NCI-H1417 treated with DMSO at 0.1 percent for 48 hours (cell line): ENCODE measurements at regions not wholly inside any gene's neighbourhood (a gene's known extent, or its start where the extent isn't known, plus 50 kb on each side); places are given as distances from the start of the nearest gene placed in this dataset.

Source experiments
- DNase-seq: peaks from one replicate; lab custom pipeline; 2025; lab: John Stamatoyannopoulos, UW

DNA sequence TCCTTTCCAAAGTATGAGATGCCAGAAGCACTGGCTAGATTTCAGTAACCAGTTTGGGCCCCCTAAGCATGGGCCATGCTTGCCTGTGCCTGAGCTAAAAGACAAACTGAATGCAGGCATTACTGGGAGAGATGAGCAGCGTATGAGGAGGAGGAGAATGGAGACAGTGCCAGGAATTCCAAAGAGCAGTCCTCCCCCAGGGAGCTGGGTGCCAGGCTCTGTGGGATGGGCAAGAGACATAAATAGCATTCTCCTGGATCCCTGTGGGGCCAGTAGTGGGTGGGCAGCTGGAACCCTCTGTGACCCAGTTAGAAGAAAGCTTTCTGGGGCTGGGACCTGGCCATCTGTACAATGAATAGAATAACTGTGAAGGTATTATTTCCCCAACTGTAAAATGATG is 235.6 kb downstream of the KCNA4 start:
- no peak for DNase-seq

DNA sequence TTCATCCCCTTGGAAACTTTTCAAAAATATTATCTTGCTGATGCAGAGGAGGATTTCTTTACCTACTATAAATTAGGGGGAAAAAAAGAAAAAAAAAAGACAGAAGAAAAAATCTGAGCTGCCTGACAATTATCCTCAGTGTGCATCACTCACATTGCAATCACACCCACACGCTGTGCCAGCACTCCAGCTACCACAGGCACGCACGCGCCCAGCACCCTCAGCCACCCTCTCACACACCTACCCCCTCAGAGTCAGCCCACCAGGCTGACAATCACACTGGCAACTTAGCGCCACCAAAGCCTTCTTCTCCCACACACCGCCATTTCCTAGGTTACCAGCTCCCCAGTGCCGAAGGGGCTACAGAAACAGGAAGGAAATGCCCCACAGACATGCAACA is 236.1 kb downstream of the KCNA4 start:
- DNase-seq: no peak

DNA sequence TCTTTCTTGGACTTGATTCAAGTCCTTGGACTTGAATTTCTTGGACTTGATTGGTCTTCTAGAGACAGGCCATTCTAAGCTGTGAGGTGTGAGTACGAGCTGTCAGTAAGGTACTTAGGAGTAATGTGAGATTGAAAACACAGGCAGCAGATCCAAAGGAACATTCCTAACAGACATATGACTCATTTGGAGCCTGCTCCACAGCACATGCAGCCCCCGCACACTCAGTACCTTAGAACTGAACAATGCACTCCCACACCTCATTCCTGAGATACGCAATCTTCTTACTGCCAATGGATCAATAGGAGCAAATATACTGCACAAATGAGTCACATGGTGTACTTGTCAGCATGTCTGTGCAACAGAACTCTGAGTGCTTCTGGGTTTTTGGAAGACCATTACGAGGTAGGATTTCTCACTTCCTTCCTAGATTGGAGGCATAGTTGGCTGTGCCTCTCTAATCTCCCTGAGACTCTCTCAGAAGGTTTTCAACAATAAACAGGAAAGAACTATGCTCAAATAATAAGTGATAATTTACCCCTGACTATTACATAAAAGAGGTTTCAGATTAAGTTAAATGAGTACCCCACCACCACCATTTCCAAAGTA is 243.1 kb downstream of the KCNA4 start:
- no peak for DNase-seq

GRCh38 chr11:29756871-29757270 is 260.0 kb downstream of the KCNA4 start:
- DNase-seq: no peak

GRCh38 chr11:29755474-29755873 is 261.4 kb downstream of the KCNA4 start:
- DNase-seq: no peak

GRCh38 chr11:29751618-29752017 is 265.2 kb downstream of the KCNA4 start:
- no peak for DNase-seq

GRCh38 chr11:29750392-29750791 is 266.4 kb downstream of the KCNA4 start:
- no peak for DNase-seq

DNA sequence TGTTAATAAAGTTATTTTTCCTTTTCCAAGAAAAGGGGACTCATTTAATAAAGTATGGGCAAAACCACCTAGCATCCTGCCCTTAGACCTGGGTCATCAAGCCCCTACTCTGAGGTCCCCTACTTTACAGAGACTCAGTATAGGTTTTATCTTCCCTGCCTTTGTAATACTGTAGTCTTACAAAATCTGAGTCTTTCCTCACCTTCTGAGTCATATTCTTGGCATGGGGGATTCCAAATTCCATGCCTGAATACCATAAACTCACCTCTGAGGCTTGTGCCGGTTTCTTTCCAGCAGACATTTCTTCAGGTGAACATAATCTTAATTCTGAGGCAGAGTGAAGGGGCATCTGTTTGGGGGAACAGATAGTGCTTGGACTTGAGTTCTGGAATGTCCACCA is 282.5 kb downstream of the KCNA4 start:
- DNase-seq: no peak

- DNase-seq: no peak
Observed at GRCh38 chr11:29713831-29714320, 303.0 kb downstream of the KCNA4 start.

- no peak for DNase-seq
Observed at GRCh38 chr11:29712616-29713015, 304.2 kb downstream of the KCNA4 start.

- no peak for DNase-seq
Observed at GRCh38 chr11:29707924-29708323, 308.9 kb downstream of the KCNA4 start.

DNA sequence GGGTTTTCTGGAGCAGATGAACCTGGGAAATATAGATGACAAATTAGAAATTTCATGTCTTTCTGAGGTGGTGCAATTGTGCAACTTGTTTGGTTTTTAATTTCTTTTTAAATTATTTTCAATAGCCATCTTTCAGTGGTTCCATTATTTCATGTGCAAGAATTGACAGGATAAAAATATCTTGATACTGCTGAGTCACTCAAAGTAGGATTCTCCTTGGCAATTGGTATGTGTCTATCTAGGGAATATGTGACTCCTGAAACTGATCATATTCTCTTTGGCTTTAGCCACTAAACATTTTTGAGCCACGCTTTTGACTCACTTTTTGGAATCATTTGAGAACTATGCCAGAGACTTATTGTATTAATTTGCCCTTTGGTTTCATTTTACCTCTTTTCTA is 331.5 kb downstream of the KCNA4 start:
- no peak for DNase-seq

- DNase-seq: no peak
Observed at GRCh38 chr11:29682856-29683255, 334.0 kb downstream of the KCNA4 start.

GRCh38 chr11:29679996-29680395 is 336.8 kb downstream of the KCNA4 start:
- DNase-seq: no peak

DNA sequence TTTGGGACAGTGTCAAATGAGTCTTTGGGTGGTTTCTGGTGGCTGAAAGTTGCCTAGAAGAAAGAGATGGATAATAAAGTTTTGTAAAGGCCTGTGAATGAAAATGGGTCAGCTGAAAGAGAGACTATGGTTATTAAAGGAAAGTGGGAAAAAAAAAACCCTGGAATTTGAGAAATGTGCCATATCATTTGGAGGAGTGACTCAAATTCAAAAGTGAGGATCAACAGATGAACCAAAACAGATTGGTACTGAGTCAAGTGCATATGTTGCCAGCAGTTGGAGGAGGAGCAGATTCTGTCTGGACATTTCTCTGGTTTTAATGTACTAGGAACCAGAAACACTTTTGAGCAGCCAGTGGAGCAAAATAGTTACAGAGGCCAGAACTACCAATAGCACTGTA is 339.8 kb downstream of the KCNA4 start:
- no peak for DNase-seq

DNA sequence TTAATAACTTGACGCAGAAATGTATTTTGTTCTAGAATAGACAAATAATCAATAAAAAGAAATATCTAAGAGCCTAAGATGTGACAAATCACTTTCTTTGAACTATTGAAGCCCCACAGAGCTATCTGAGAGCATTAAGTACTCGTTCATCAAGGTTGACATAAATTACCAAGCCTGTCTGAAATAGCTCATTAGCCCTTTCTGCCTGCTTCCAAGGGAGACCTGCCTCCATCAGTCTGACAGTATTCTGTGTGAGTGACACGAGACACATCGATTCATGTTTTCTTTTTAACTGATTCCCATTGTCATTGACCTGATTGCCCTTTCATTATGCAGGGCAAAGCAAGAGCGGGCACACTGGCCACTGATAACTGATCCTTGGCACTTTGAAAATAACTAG is 347.5 kb downstream of the KCNA4 start:
- DNase-seq: no peak

- DNase-seq: no peak
Observed at GRCh38 chr11:29657709-29658108, 359.1 kb downstream of the KCNA4 start.

GRCh38 chr11:29656597-29656996 is 360.2 kb downstream of the KCNA4 start:
- DNase-seq: no peak

GRCh38 chr11:29645373-29645772 is 371.5 kb downstream of the KCNA4 start:
- DNase-seq: no peak

DNA sequence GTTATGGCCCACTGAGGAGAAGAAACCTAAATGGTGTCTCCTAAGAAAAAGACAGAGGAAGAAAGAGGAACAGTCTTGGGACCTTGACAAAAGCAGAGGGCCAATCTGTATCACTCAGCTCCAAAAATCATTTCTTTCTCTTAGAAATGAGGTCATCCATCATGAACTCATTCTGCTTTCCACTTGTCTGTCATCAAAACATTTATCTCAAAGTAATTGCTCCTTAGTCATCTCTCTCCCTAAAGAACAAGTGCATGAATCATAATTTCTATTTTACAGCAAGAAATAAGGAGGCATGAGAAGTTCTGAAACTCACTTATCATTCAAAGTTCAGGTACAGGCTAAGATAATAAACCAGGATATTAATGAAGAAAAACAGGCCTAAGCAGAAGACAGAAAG is 375.6 kb downstream of the KCNA4 start:
- no peak for DNase-seq

GRCh38 chr11:29634744-29635143 is 382.1 kb downstream of the KCNA4 start:
- no peak for DNase-seq

DNA sequence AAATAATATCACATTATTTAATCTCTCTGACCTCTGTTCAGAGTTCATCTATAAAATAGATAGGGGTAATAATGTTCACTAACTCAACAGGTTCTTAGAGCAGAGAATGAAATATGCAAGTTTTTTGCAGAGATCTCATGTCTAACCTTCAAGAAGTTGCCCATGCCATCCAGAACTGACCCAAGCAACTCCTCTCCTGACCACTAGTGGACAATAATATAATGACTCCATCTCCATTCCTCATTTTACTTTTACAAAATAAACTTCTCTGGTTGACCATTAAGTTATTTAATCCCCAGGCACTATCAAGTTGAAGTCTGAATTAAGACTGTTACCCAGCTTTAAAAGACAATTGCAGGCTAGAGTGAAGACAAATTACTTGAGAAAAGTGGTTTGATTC is 382.6 kb downstream of the KCNA4 start:
- no peak for DNase-seq

- no peak for DNase-seq
Observed at GRCh38 chr11:29629286-29629685, 387.5 kb downstream of the KCNA4 start.

- DNase-seq: no peak
Observed at GRCh38 chr11:29628609-29629008, 388.2 kb downstream of the KCNA4 start.

GRCh38 chr11:29627541-29627940 is 389.3 kb downstream of the KCNA4 start:
- DNase-seq: no peak
